HL-60 (cell line): ENCODE measurements at regions not wholly inside any gene's neighbourhood (a gene's known extent, or its start where the extent isn't known, plus 50 kb on each side); places are given as distances from the start of the nearest gene placed in this dataset.

Experiments
- DNase-seq, 2 experiments: peaks; one replicate each; pipeline ENCODE4 v3.0.0-alpha.2; 2010 to 2020; ENCODE audit warnings: low read depth in 1 of 2, low spot score in 1 of 2
- H3K27ac ChIP-seq: fragments of 250-450 bp; sonication (Bioruptor Pico); replicated peaks from 2 replicates; pipeline ENCODE4 v1.5.1; 2020; ENCODE audit warnings: mild to moderate bottlenecking, moderate library complexity
- H3K27me3 ChIP-seq: fragments of 250-450 bp; sonication (Bioruptor Pico); 2 replicates; pipeline ENCODE4 v1.5.1; 2021; ENCODE audit warnings: mild to moderate bottlenecking, moderate library complexity; ENCODE audit not compliant: insufficient read depth, poor library complexity, severe bottlenecking
- H3K4me3 ChIP-seq: replicated peaks from 2 replicates; pipeline ENCODE4 v1.5.1; 2011; ENCODE audit warnings: mild to moderate bottlenecking, control low read depth, low read length; ENCODE audit not compliant: insufficient read depth
- GABPA ChIP-seq: IDR thresholded peaks from 2 replicates; pipeline ENCODE4 v1.6.1; 2012; ENCODE audit warnings: low read depth
- POLR2AphosphoS5 ChIP-seq: IDR thresholded peaks from 2 replicates; pipeline ENCODE4 v1.6.1; 2012; ENCODE audit warnings: low read depth
- SPI1 ChIP-seq: IDR thresholded peaks from 2 replicates; pipeline ENCODE4 v1.6.1; 2012; ENCODE audit warnings: low read depth, mild to moderate bottlenecking, borderline replicate concordance
- TF ChIP-seq, protein P1 (sequence below): IDR thresholded peaks from 2 replicates; pipeline ENCODE4 v1.6.1; 2012; ENCODE audit warnings: low read depth; ENCODE audit not compliant: insufficient replicate concordance
- TF ChIP-seq, protein P2 (sequence below): IDR thresholded peaks from one replicate; pipeline ENCODE4 v1.5.1; 2011; ENCODE audit warnings: low read length, control low read depth, inconsistent platforms; ENCODE audit not compliant: insufficient read depth

DNA sequence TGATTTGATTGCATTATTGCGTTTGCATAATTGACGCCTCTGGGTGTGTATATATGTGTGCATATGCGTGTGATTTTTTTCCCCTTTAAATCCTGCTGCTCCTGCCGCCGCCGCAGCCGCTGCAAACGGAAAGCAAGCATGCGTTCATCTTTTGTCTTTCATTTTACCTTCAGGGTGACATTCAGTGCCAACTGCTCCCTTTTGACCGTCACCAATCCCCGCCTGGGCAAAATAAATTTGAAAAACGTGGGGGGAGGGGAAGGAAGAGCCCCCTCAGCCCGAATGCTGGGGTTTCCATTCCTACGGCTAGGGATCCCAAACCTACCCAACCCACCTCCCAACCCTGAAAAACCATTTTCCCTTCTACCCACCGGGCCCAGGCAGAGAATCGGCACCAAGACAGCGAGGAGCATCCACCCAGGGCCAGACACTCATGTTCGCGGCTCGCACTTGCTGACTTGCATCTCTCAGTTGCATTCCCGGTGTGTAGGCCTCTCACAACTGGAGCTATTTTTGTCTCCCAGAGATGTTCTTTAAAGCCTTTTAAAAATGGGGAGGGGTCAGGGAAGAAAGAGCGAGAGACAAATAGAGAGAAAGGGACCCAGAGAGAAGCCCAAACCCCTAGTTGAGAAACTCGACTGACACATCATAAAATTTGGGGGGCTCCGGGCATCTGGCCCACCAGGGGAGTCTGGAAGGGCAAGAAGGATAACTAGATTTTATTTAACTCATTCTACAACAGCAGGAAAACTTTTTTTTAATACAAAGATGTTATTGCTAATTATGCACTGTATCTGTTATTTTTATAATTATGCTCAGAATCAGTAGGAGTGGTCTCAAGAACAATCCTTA, 367.1 kb upstream of the ESRRG start:
- DNase-seq: no peak
- no peak for TF ChIP-seq POLR2AphosphoS5
- no peak for TF ChIP-seq GABPA
- TF ChIP-seq, protein P1, sequence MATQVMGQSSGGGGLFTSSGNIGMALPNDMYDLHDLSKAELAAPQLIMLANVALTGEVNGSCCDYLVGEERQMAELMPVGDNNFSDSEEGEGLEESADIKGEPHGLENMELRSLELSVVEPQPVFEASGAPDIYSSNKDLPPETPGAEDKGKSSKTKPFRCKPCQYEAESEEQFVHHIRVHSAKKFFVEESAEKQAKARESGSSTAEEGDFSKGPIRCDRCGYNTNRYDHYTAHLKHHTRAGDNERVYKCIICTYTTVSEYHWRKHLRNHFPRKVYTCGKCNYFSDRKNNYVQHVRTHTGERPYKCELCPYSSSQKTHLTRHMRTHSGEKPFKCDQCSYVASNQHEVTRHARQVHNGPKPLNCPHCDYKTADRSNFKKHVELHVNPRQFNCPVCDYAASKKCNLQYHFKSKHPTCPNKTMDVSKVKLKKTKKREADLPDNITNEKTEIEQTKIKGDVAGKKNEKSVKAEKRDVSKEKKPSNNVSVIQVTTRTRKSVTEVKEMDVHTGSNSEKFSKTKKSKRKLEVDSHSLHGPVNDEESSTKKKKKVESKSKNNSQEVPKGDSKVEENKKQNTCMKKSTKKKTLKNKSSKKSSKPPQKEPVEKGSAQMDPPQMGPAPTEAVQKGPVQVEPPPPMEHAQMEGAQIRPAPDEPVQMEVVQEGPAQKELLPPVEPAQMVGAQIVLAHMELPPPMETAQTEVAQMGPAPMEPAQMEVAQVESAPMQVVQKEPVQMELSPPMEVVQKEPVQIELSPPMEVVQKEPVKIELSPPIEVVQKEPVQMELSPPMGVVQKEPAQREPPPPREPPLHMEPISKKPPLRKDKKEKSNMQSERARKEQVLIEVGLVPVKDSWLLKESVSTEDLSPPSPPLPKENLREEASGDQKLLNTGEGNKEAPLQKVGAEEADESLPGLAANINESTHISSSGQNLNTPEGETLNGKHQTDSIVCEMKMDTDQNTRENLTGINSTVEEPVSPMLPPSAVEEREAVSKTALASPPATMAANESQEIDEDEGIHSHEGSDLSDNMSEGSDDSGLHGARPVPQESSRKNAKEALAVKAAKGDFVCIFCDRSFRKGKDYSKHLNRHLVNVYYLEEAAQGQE: no peak
- TF ChIP-seq SPI1: no peak
- Histone ChIP-seq H3K4me3 (no peak overlapping the region), H3K27me3 (peaks cover 19% of the 10 kb centered on the region), H3K27ac (no peak overlapping the region)

DNA sequence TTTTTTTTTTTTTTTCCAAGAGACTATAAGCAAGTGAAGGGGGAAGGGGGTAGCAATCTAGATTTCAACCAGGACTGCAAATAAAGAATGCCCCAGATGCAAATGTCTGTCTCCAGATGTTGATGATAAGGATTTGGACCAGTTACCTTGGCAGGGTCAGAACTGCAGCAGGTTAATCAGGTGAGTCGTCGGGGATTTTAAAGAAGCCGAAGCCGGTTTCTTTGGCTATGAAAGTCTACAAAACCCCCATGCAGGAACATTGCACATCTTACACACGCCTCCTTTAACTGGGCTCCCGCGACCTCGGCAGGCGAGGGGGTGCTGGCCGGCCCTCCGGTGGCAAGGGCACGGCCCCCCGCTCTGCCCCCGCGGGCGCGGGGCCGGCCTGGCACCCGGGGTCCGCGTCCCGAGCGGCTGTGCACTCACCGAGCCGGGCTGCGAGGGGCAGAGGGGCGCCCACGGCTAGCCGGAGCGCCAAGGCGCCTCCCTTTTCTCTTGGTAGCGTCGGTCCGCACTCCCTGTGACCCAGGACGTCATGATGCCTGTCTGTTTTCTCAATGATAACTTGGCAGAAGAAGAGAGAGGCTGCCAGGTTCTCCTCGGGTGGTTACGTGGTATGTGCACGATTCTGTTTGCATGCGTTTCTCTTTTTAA, 366.3 kb upstream of the ESRRG start:
- H3K4me3 ChIP-seq: no peak overlapping the region
- H3K27ac ChIP-seq: no peak overlapping the region
- DNase-seq: no peak
- H3K27me3 ChIP-seq: peaks cover 19% of the 10 kb centered on the region
- no peak for TF ChIP-seq SPI1
- TF ChIP-seq, protein P2, sequence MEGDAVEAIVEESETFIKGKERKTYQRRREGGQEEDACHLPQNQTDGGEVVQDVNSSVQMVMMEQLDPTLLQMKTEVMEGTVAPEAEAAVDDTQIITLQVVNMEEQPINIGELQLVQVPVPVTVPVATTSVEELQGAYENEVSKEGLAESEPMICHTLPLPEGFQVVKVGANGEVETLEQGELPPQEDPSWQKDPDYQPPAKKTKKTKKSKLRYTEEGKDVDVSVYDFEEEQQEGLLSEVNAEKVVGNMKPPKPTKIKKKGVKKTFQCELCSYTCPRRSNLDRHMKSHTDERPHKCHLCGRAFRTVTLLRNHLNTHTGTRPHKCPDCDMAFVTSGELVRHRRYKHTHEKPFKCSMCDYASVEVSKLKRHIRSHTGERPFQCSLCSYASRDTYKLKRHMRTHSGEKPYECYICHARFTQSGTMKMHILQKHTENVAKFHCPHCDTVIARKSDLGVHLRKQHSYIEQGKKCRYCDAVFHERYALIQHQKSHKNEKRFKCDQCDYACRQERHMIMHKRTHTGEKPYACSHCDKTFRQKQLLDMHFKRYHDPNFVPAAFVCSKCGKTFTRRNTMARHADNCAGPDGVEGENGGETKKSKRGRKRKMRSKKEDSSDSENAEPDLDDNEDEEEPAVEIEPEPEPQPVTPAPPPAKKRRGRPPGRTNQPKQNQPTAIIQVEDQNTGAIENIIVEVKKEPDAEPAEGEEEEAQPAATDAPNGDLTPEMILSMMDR: no peak
- no peak for TF ChIP-seq GABPA
- TF ChIP-seq POLR2AphosphoS5: no peak
- TF ChIP-seq, protein P1: no peak

DNA sequence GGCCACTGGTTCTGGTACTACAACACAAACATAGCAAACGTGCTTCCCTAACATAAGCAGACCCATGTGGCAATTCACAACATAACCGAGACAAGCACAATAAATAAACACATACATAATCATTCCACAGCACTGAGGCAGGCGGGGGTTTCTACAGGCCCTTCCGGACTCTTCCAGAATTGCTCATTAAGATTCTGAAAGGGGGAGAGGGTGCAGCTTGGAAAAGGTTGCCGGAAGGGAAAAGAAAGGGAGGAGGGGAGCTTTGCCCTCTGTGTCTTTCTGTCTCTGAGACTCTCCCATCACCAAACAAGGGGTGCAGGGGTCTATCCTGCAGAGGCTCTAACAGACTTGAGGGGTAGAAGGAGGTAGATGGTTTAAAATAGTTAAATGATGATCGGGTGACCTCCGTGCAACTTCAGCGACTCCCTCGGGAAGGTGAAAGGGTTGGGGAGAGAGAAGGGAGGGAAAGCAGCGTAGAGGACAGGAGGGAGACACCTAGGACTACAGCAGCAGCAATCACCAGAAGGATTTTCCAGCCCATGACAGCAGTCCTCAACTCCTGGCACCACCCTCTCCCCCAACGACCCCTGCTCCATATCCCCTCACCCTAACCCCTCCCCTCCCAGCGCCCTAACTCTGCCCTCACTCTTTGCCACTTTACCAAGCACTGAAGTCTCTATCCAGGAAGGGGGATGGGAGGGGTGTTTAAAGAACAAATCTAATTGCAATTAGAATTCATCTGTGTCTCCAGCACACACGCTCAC, 365.5 kb upstream of the ESRRG start:
- H3K4me3 ChIP-seq: no peak overlapping the region
- DNase-seq: no peak
- TF ChIP-seq SPI1 (no peak), POLR2AphosphoS5 (no peak), GABPA (no peak)
- TF ChIP-seq, protein P1: no peak
- TF ChIP-seq, protein P2: no peak
- H3K27me3 ChIP-seq: peaks cover 19% of the 10 kb centered on the region
- H3K27ac ChIP-seq: no peak overlapping the region
